GM23338 (cell line): ENCODE measurements at regions not wholly inside any gene's neighbourhood (a gene's known extent, or its start where the extent isn't known, plus 50 kb on each side); places are given as distances from the start of the nearest gene placed in this dataset.

Experiments
- ATAC-seq: fragments of 200-7000 bp; cut with Tn5 transposase; 3 replicates; pipeline ENCODE4 v1.9.1; 2020
- DNase-seq: peaks from one replicate; pipeline ENCODE4 v3.0.0-alpha.2; 2015; ENCODE audit warnings: low spot score
- H2AFZ ChIP-seq: fragments of 200-600 bp; sonication (generic); 2 replicates; pipeline ENCODE4 v1.8.0; 2016; ENCODE audit warnings: antibody characterized with exemption, mild to moderate bottlenecking, moderate library complexity
- H3F3A ChIP-seq: fragments of 200-600 bp; sonication (generic); replicated peaks from 2 replicates; pipeline ENCODE4 v1.8.0; 2017; ENCODE audit warnings: antibody characterized with exemption, mixed run types, low read depth
- H3K27ac ChIP-seq: fragments of 200-600 bp; sonication (generic); 2 replicates; pipeline ENCODE4 v1.6.1; 2016; ENCODE audit warnings: low read depth
- H3K27me3 ChIP-seq: fragments of 200-600 bp; sonication (generic); 2 replicates; pipeline ENCODE4 v1.8.0; 2016; ENCODE audit warnings: mild to moderate bottlenecking, mixed run types, moderate library complexity; ENCODE audit not compliant: insufficient read depth
- H3K36me3 ChIP-seq: fragments of 200-600 bp; sonication (generic); 2 replicates; pipeline ENCODE4 v1.8.0; 2016; ENCODE audit warnings: mild to moderate bottlenecking; ENCODE audit not compliant: insufficient read depth
- H3K4me1 ChIP-seq: fragments of 200-600 bp; sonication (generic); 2 replicates; pipeline ENCODE4 v1.8.0; 2016; ENCODE audit warnings: mild to moderate bottlenecking, moderate library complexity; ENCODE audit not compliant: insufficient read depth
- H3K4me2 ChIP-seq: fragments of 200-600 bp; sonication (generic); 2 replicates; pipeline ENCODE4 v1.7.1; 2017; ENCODE audit warnings: mixed run types
- H3K4me3 ChIP-seq: fragments of 200-600 bp; sonication (generic); 2 replicates; pipeline ENCODE4 v1.6.1; 2016; ENCODE audit warnings: mixed run types
- H3K79me2 ChIP-seq: fragments of 200-600 bp; sonication (generic); replicated peaks from 2 replicates; pipeline ENCODE4 v1.8.0; 2017; ENCODE audit warnings: mild to moderate bottlenecking; ENCODE audit not compliant: insufficient read depth
- H3K9me2 ChIP-seq: fragments of 200-600 bp; sonication (generic); 2 replicates; pipeline ENCODE4 v1.8.0; 2017; ENCODE audit not compliant: insufficient read depth
- H4K20me1 ChIP-seq: fragments of 200-600 bp; sonication (generic); replicated peaks from 2 replicates; pipeline ENCODE4 v1.8.0; 2017; ENCODE audit warnings: mild to moderate bottlenecking; ENCODE audit not compliant: insufficient read depth
- H3K27ac Mint-ChIP-seq: 2 replicates; pipeline ENCODE4 v1.8.0; 2020; ENCODE audit warnings: inconsistent platforms, mild to moderate bottlenecking, moderate library complexity, mixed read lengths
- H3K27me3 Mint-ChIP-seq: 3 replicates; pipeline ENCODE4 v1.8.0; 2022; ENCODE audit warnings: low read depth, mild to moderate bottlenecking, moderate library complexity, mixed read lengths, inconsistent platforms; ENCODE audit not compliant: insufficient read depth, poor library complexity
- H3K36me3 Mint-ChIP-seq: 3 replicates; pipeline ENCODE4 v1.8.0; 2021; ENCODE audit warnings: low read depth, mild to moderate bottlenecking, inconsistent platforms, moderate library complexity, mixed read lengths
- H3K4me1 Mint-ChIP-seq: 3 replicates; pipeline ENCODE4 v1.8.0; 2020; ENCODE audit warnings: mild to moderate bottlenecking, inconsistent platforms, mixed read lengths
- H3K4me3 Mint-ChIP-seq: 3 replicates; pipeline ENCODE4 v1.8.0; 2021; ENCODE audit warnings: moderate library complexity, mild to moderate bottlenecking, inconsistent platforms, mixed read lengths
- H3K9me3 Mint-ChIP-seq: 3 replicates; pipeline ENCODE4 v1.8.0; 2020; ENCODE audit warnings: moderate library complexity, mild to moderate bottlenecking, inconsistent platforms, mixed read lengths
- CREB1 ChIP-seq: fragments of 250-450 bp; sonication (Bioruptor Pico); IDR thresholded peaks from 2 replicates; pipeline ENCODE4 v1.5.0; 2020; ENCODE audit warnings: low read depth, mild to moderate bottlenecking, moderate library complexity
- POLR2AphosphoS5 ChIP-seq: IDR thresholded peaks from 2 replicates; pipeline ENCODE4 v1.6.1; 2016; ENCODE audit warnings: antibody characterized with exemption, low read depth
- STAT1 ChIP-seq: IDR thresholded peaks from one replicate; pipeline ENCODE4 v1.6.1; 2016; ENCODE audit warnings: antibody characterized with exemption; ENCODE audit not compliant: unreplicated experiment
- TF ChIP-seq, protein P1 (sequence below), 2 experiments: fragments of 200-600 bp in 1 of 2; sonication (generic) in 1 of 2; conservative IDR thresholded peaks; 2 replicates each; pipeline versions ENCODE4 v1.5.1 to v1.6.1; 2016 to 2017; ENCODE audit warnings: antibody characterized with exemption in 2 of 2, low read depth in 2 of 2, mild to moderate bottlenecking in 2 of 2, moderate library complexity in 1 of 2
- TF ChIP-seq, protein P2 (sequence below): fragments of 250-450 bp; sonication (Bioruptor Pico); IDR thresholded peaks from 2 replicates; pipeline ENCODE4 v1.5.0; 2020; ENCODE audit warnings: mild to moderate bottlenecking, moderate library complexity
- TF ChIP-seq, protein P3 (sequence below): IDR thresholded peaks from one replicate; pipeline ENCODE4 v1.6.1; 2018; ENCODE audit warnings: antibody characterized with exemption; ENCODE audit not compliant: unreplicated experiment

DNA sequence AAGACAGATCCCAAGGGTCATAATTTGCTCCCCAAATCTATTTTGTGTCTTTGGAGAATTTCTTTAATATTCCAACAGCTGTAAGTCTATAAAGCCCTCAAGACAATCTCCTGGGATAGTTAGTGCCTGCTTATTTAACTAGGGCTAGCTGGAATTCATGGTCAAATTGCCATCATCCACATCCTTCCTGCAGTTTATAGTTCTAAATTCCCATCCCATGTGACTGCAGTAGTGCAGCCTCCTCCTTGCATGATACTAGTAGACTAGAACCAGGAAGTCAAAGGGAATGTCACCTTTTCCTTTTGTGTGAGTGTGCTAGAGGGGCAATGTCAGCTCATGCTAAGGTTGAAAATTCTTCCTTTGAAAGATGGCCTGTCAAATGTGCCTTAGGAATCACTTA, 214.8 kb upstream of the PIK3R1 start:
- H3K27me3 Mint-ChIP-seq = peaks cover 4% of the 10 kb centered on the region
- H3K4me2 ChIP-seq = no peak overlapping the region
- H3K27me3 ChIP-seq = no peaks in the 10 kb centered on the region
- no peak overlapping the region for H3K4me3 Mint-ChIP-seq
- H3F3A ChIP-seq = no peaks in the 10 kb centered on the region
- ATAC-seq (no peak), DNase-seq (no peak)
- no peaks in the 10 kb centered on the region; the same call in 1 of the 3 replicates for H3K9me3 Mint-ChIP-seq
- H4K20me1 ChIP-seq = no peaks in the 10 kb centered on the region
- H3K79me2 ChIP-seq = no peaks in the 10 kb centered on the region
- TF ChIP-seq, protein P1, sequence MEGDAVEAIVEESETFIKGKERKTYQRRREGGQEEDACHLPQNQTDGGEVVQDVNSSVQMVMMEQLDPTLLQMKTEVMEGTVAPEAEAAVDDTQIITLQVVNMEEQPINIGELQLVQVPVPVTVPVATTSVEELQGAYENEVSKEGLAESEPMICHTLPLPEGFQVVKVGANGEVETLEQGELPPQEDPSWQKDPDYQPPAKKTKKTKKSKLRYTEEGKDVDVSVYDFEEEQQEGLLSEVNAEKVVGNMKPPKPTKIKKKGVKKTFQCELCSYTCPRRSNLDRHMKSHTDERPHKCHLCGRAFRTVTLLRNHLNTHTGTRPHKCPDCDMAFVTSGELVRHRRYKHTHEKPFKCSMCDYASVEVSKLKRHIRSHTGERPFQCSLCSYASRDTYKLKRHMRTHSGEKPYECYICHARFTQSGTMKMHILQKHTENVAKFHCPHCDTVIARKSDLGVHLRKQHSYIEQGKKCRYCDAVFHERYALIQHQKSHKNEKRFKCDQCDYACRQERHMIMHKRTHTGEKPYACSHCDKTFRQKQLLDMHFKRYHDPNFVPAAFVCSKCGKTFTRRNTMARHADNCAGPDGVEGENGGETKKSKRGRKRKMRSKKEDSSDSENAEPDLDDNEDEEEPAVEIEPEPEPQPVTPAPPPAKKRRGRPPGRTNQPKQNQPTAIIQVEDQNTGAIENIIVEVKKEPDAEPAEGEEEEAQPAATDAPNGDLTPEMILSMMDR (conservative IDR thresholded peaks at IDR 0.05; ENCODE audit: low read depth in 2 of 2) = no peak
- TF ChIP-seq STAT1 = no peak
- TF ChIP-seq, protein P2, sequence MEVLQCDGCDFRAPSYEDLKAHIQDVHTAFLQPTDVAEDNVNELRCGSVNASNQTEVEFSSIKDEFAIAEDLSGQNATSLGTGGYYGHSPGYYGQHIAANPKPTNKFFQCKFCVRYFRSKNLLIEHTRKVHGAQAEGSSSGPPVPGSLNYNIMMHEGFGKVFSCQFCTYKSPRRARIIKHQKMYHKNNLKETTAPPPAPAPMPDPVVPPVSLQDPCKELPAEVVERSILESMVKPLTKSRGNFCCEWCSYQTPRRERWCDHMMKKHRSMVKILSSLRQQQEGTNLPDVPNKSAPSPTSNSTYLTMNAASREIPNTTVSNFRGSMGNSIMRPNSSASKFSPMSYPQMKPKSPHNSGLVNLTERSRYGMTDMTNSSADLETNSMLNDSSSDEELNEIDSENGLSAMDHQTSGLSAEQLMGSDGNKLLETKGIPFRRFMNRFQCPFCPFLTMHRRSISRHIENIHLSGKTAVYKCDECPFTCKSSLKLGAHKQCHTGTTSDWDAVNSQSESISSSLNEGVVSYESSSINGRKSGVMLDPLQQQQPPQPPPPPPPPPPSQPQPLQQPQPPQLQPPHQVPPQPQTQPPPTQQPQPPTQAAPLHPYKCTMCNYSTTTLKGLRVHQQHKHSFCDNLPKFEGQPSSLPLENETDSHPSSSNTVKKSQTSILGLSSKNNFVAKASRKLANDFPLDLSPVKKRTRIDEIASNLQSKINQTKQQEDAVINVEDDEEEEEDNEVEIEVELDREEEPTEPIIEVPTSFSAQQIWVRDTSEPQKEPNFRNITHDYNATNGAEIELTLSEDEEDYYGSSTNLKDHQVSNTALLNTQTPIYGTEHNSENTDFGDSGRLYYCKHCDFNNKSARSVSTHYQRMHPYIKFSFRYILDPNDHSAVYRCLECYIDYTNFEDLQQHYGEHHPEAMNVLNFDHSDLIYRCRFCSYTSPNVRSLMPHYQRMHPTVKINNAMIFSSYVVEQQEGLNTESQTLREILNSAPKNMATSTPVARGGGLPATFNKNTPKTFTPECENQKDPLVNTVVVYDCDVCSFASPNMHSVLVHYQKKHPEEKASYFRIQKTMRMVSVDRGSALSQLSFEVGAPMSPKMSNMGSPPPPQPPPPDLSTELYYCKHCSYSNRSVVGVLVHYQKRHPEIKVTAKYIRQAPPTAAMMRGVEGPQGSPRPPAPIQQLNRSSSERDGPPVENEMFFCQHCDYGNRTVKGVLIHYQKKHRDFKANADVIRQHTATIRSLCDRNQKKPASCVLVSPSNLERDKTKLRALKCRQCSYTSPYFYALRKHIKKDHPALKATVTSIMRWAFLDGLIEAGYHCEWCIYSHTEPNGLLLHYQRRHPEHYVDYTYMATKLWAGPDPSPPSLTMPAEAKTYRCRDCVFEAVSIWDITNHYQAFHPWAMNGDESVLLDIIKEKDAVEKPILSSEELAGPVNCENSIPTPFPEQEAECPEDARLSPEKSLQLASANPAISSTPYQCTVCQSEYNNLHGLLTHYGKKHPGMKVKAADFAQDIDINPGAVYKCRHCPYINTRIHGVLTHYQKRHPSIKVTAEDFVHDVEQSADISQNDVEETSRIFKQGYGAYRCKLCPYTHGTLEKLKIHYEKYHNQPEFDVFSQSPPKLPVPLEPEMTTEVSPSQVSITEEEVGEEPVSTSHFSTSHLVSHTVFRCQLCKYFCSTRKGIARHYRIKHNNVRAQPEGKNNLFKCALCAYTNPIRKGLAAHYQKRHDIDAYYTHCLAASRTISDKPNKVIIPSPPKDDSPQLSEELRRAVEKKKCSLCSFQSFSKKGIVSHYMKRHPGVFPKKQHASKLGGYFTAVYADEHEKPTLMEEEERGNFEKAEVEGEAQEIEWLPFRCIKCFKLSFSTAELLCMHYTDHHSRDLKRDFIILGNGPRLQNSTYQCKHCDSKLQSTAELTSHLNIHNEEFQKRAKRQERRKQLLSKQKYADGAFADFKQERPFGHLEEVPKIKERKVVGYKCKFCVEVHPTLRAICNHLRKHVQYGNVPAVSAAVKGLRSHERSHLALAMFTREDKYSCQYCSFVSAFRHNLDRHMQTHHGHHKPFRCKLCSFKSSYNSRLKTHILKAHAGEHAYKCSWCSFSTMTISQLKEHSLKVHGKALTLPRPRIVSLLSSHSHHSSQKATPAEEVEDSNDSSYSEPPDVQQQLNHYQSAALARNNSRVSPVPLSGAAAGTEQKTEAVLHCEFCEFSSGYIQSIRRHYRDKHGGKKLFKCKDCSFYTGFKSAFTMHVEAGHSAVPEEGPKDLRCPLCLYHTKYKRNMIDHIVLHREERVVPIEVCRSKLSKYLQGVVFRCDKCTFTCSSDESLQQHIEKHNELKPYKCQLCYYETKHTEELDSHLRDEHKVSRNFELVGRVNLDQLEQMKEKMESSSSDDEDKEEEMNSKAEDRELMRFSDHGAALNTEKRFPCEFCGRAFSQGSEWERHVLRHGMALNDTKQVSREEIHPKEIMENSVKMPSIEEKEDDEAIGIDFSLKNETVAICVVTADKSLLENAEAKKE (CRISPR knock-in tag) = no peak
- TF ChIP-seq, protein P3, sequence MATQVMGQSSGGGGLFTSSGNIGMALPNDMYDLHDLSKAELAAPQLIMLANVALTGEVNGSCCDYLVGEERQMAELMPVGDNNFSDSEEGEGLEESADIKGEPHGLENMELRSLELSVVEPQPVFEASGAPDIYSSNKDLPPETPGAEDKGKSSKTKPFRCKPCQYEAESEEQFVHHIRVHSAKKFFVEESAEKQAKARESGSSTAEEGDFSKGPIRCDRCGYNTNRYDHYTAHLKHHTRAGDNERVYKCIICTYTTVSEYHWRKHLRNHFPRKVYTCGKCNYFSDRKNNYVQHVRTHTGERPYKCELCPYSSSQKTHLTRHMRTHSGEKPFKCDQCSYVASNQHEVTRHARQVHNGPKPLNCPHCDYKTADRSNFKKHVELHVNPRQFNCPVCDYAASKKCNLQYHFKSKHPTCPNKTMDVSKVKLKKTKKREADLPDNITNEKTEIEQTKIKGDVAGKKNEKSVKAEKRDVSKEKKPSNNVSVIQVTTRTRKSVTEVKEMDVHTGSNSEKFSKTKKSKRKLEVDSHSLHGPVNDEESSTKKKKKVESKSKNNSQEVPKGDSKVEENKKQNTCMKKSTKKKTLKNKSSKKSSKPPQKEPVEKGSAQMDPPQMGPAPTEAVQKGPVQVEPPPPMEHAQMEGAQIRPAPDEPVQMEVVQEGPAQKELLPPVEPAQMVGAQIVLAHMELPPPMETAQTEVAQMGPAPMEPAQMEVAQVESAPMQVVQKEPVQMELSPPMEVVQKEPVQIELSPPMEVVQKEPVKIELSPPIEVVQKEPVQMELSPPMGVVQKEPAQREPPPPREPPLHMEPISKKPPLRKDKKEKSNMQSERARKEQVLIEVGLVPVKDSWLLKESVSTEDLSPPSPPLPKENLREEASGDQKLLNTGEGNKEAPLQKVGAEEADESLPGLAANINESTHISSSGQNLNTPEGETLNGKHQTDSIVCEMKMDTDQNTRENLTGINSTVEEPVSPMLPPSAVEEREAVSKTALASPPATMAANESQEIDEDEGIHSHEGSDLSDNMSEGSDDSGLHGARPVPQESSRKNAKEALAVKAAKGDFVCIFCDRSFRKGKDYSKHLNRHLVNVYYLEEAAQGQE = no peak
- no peak for TF ChIP-seq CREB1 (CRISPR knock-in tag)
- TF ChIP-seq POLR2AphosphoS5 = no peak
- H3K27ac ChIP-seq = no peak overlapping the region
- H3K4me3 ChIP-seq = no peak overlapping the region
- H3K27ac Mint-ChIP-seq = no peak overlapping the region
- no peaks in the 10 kb centered on the region for H3K4me1 ChIP-seq
- H3K36me3 Mint-ChIP-seq = 0 out of 3 replicates have a peak, but pooled peaks cover 2% of the 10 kb centered on the region
- no peak overlapping the region for H2AFZ ChIP-seq
- H3K4me1 Mint-ChIP-seq = no peaks in the 10 kb centered on the region
- no peaks in the 10 kb centered on the region for H3K36me3 ChIP-seq
- H3K9me2 ChIP-seq = 0 out of 2 replicates have a peak, but pooled peaks cover 4% of the 10 kb centered on the region
